ENCODE measurements at regions not wholly inside any gene's neighbourhood (a gene's known extent, or its start where the extent isn't known, plus 50 kb on each side); places are given as distances from the start of the nearest gene placed in this dataset.
"Not testable (repeated sequence)": the region's sequence is repeated elsewhere in the genome, so short reads cannot be mapped to it uniquely, and the experiment has no call there.

- H3K9me3 Mint-ChIP-seq = no peaks in the 10 kb centered on the region
- ATAC-seq = no peak
- H3K36me3 Mint-ChIP-seq = no peaks in the 10 kb centered on the region
- H3K27ac Mint-ChIP-seq = no peak overlapping the region
- DNase-seq (ENCODE audit: low spot score in 2 of 2) = no peak
Measured at GRCh38 chr1:199929556-199929955, 98.0 kb upstream of the NR5A2 start.

DNA sequence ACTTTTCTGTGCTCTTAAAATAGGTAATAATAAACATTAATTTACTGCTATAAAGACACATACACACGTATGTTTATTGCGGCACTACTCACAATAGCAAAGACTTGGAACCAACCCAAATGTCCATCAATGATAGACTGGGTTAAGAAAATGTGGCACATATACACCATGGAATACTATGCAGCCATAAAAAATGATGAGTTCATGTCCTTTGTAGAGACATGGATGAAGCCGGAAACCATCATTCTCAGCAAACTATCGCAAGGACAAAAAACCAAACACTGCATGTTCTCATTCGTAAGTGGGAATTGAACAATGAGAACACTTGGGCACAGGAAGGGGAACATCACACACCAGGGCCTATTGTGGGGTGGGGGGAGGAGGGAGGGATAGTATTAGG is 97.4 kb upstream of the NR5A2 start:
- not testable (repeated sequence) for ATAC-seq; H3K9me3 Mint-ChIP-seq; DNase-seq (ENCODE audit: low spot score in 2 of 2); H3K36me3 Mint-ChIP-seq; H3K27ac Mint-ChIP-seq

DNA sequence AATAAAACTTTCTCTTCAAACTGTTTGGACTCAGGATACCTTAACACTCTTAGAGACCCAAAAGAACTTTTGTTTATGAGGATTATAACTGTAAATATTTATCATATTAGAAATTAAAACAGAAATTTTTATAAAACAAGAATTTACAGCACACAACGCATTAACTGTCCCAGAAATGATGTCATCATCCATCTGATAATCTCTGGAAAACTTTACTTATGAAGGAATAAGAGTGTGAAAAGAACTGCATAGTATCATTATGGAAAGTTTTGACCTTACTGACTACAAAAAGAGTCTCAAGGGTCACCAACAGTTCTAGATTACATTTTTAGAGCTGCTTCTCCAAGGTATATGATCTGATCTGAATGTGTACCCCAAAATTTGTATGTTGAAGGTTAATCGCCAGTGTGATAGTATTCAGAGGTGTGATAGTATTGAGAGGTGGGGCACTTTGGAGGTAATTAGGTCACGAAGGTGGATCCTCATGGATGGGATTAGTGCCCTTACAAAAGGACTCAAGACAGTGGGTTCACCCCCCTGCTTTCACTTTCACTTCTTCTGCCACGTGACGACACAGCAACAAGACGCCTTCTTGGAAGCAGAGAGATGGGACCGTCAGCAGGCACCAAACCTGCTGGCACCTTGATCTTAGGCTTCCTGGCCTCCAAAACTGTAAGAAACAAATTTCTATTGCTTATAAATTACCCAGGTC is 95.7 kb upstream of the NR5A2 start:
- Mint-ChIP-seq H3K27ac (peak overlapping the region in 1 of 2 donors; percentile 15), H3K36me3 (no peaks in the 10 kb centered on the region), H3K9me3 (no peaks in the 10 kb centered on the region)
- ATAC-seq = no peak
- no peak for DNase-seq (ENCODE audit: low spot score in 2 of 2)

- H3K36me3 Mint-ChIP-seq = no peaks in the 10 kb centered on the region
- no peaks in the 10 kb centered on the region for H3K9me3 Mint-ChIP-seq
- H3K27ac Mint-ChIP-seq = peak overlapping the region in 1 of 2 donors; percentile 15
- ATAC-seq (no peak), DNase-seq (ENCODE audit: low spot score in 2 of 2) (no peak)
Measured at GRCh38 chr1:199932462-199932861, 95.0 kb upstream of the NR5A2 start.

- Mint-ChIP-seq H3K36me3 (no peaks in the 10 kb centered on the region), H3K9me3 (no peaks in the 10 kb centered on the region), H3K27ac (no peak overlapping the region)
- DNase-seq (ENCODE audit: low spot score in 2 of 2) (no peak), ATAC-seq (no peak)
Measured at GRCh38 chr1:199936441-199936840, 91.1 kb upstream of the NR5A2 start.

DNA sequence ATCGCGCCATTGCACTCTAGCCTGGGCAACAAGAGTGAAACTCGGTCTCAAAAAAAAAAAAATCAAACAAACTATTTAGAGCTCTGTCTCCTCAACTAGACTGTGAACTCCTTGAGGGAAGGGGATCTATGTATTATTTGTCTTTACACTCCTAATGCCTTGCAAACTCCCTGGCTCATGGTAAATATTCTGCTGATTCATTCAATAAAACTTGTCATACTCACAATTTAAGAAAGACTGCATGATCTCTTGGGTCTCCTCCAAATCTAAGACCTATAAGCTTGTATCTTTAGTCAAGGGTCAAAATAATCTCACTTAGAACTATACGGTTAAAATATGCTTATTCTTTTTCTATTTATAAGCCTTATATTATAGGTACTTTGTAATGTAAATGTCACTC is 90.3 kb upstream of the NR5A2 start:
- DNase-seq (ENCODE audit: low spot score in 2 of 2) (no peak), ATAC-seq (no peak)
- no peaks in the 10 kb centered on the region for H3K36me3 Mint-ChIP-seq
- H3K9me3 Mint-ChIP-seq = no peaks in the 10 kb centered on the region
- no peak overlapping the region for H3K27ac Mint-ChIP-seq

DNA sequence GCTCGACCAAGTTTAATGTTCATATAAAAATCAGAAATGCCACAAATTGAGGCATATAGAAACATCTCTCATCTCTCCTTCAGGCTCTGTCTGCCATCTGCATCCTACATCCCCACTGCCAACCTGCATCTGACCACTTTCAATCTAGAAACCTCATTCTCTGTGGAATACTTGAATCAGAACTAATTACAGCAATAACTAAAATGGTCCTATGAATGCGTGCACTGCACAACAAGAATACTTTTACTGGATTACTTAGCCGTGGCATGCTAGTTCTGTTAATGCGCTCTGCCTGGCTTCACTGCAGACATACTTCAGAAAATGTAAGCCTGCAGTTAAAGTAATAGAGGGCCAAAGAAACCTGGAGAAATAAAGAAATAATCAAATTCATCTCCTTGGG is 89.8 kb upstream of the NR5A2 start:
- Mint-ChIP-seq H3K9me3 (no peaks in the 10 kb centered on the region), H3K36me3 (no peaks in the 10 kb centered on the region), H3K27ac (no peak overlapping the region)
- ATAC-seq = no peak
- no peak for DNase-seq (ENCODE audit: low spot score in 2 of 2)

DNA sequence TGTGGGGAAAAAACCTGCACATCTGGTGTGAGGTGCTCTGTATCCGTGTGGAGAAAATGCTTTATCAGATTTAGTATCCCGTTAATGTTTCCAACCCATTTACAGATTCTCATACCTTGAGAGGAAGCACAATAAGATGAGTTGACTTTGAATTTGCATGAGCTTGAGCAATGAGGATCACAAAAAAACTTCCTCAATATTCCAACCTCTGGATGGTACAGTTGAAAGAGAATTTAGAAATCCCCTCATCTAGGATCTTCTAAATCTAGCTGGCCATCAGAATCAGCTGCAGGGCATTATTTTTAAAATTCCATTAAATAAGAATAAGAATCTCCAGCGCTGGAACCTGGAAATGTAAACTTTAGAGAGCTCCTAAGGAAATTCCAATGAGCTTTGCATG is 82.5 kb upstream of the NR5A2 start:
- DNase-seq (ENCODE audit: low spot score in 2 of 2) = no peak
- Mint-ChIP-seq H3K9me3 (peaks cover 0 to 3% of the 10 kb centered on the region in 2 donors), H3K36me3 (peaks cover 0 to 5% of the 10 kb centered on the region in 2 donors), H3K27ac (no peak overlapping the region)
- ATAC-seq = no peak

DNA sequence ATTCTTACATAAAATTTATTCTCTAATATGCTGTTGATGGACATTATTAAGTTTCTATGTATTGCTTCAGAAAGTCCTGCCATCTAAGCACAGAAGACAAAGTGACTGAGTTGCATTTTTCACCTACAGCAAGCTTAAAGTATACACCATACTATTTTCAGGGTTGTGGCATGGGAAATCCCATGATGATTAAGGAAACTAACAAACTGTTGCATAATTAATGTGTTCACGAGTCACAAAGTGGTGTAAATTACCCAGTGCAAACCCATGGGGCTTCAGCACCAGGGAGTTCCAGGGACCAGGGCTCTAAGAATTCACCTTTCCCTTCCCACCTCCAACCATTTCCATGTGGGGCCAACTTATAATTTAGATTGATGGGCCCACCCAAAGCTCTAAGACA is 81.9 kb upstream of the NR5A2 start:
- ATAC-seq = no peak
- Mint-ChIP-seq H3K36me3 (peaks cover 0 to 5% of the 10 kb centered on the region in 2 donors), H3K27ac (no peak overlapping the region), H3K9me3 (peaks cover 0 to 3% of the 10 kb centered on the region in 2 donors)
- DNase-seq (ENCODE audit: low spot score in 2 of 2) = no peak

DNA sequence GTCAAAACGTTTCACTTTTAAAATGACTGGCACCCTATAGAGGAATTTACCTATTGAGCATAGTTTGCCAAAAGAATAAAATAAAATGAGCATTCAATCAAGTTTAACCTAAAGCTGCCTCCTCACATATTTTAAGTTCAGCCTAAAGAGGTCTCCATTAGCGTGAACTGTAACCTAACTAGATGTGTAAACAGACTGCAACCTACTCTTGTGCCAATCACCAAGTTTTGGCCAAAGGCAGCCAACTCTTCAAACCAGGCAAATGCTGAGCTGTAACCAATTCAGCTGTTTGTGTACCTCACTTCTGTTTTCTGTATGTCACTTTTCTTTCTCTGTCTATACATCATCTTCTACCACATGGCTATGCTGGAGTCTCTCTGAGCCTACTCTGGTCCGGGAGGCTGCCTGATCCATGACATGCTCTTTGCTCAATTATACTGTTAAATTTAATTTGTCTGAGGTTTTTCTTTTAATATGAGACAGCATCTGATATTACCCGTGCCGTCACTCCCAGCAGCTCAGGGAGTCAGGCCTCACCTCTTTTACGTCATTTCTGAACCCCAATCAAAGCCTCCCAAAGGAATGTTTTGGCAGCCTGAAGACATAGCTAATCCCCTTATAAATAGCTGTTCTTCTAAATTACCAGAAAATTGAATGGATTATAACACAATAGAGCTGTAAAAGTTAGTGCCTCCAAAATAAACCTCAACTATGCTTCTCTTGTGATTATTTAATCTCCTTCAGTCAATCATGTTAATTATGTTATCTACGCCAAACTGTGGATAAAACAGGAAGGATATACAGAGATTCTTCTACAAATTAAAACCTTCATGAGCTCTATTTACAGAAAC is 81.0 kb upstream of the NR5A2 start:
- no peak for DNase-seq (ENCODE audit: low spot score in 2 of 2)
- Mint-ChIP-seq H3K36me3 (peaks cover 0 to 5% of the 10 kb centered on the region in 2 donors), H3K27ac (no peak overlapping the region), H3K9me3 (peaks cover 0 to 3% of the 10 kb centered on the region in 2 donors)
- no peak for ATAC-seq

DNA sequence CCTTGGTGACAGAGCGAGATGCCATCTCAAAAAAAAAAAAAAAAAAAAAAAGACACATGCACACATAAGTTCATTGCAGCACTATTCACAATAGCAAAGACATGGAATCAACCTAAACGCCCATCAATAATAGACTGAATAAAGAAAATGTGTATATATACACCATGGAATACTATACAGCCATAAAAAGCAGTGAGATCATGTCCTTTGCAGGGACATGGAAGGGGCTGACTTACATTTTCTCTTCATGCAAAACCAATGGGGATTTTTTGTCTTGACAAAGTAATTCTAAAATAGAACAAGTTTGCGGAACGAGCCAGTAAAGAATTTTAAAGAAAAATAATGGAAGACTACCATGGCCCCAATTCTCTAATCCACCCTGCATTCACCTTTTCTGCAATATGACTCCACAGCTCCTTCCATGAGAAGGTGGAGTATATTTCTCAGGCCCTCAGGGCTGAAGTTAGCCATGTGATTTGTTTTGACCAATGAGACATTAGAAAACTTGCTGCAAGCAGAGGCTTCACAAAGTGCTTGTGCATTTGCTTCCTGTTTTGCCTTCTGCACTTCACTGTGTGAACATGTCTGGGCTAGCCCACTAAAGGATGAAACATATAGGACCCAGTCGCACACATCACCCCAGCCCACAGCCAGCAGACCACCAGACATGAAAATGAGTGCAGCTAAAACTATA is 78.8 kb upstream of the NR5A2 start:
- H3K36me3 Mint-ChIP-seq = peaks cover 0 to 5% of the 10 kb centered on the region in 2 donors
- no peak overlapping the region for H3K27ac Mint-ChIP-seq
- peaks cover 0 to 3% of the 10 kb centered on the region in 2 donors for H3K9me3 Mint-ChIP-seq
- peak in 1 of 2 donors; percentile 58 for ATAC-seq
- no peak for DNase-seq (ENCODE audit: low spot score in 2 of 2)

DNA sequence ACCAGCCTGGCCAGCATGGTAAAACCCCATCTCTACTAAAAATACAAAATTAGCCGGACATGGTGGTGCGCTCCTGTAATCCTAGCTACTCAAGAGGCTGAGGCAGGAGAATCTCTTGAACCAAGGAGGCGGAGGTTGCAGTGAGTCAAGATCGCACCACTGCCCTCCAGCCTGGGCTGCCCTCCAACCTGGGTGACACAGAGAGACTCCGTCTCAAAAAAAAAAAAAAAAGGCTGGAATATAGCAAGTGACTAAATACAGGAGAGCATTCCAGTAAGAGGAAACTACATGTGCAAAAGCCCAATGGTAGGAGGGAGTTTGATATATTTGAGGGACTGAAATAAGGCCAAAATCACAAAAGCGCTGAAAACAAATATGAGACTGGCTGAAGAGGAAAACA is 76.5 kb upstream of the NR5A2 start:
- not testable (repeated sequence) for ATAC-seq; DNase-seq (ENCODE audit: low spot score in 2 of 2); H3K36me3 Mint-ChIP-seq

DNA sequence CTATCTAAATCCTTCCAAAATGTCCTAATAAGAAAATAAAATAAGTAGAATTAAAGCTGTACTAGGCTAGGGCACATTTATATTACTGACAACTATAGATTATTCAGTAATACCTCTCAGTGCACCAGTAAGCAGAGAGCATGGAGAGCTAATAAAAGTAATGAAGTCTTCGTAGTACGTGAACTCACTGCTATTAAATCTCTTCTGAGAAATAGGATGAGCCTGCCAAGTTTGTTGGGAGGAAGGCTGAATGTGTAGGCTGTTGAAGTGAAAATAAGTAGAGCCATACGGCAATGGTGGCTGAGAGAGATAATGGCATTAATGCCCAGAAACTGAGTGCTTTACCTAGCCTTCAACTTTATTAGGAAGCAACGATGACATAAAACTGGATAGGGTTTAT is 73.9 kb upstream of the NR5A2 start:
- DNase-seq (ENCODE audit: low spot score in 2 of 2) (no peak), ATAC-seq (no peak)
- Mint-ChIP-seq H3K36me3 (no peaks in the 10 kb centered on the region), H3K9me3 (no peaks in the 10 kb centered on the region), H3K27ac (no peak overlapping the region)

More for the DNA sequence above, 76.5 kb upstream of the NR5A2 start:
- not testable (repeated sequence) for H3K27ac Mint-ChIP-seq, H3K9me3 Mint-ChIP-seq

- ATAC-seq (peak in 1 of 2 donors; percentile 20), DNase-seq (ENCODE audit: low spot score in 2 of 2) (no peak)
Measured at GRCh38 chr1:199954699-199955098, 72.8 kb upstream of the NR5A2 start.

DNA sequence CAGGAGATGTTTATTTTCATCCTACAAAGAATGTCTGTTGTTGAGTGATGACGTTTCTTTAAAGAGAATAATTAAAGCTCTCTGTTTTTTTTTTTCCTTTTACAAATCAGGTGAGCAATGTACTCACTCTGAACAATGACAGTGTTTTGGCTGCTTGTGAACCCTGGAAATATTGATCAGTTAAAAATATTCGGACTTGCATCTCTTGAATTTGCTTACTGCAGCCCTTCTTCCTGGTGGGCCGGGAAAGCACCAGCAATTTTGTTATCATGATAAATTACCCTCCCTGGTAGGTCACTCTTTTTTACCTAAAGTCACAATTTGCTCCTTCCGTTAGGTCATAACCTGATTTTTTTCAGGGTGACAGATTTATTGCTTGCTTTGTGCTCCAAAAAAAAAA is 72.3 kb upstream of the NR5A2 start:
- no peak for ATAC-seq
- Mint-ChIP-seq H3K27ac (no peak overlapping the region), H3K9me3 (no peaks in the 10 kb centered on the region), H3K36me3 (no peaks in the 10 kb centered on the region)
- no peak for DNase-seq (ENCODE audit: low spot score in 2 of 2)

More at GRCh38 chr1:199954699-199955098, 72.8 kb upstream of the NR5A2 start:
- H3K36me3 Mint-ChIP-seq = no peaks in the 10 kb centered on the region
- H3K27ac Mint-ChIP-seq = no peak overlapping the region
- no peaks in the 10 kb centered on the region for H3K9me3 Mint-ChIP-seq

DNA sequence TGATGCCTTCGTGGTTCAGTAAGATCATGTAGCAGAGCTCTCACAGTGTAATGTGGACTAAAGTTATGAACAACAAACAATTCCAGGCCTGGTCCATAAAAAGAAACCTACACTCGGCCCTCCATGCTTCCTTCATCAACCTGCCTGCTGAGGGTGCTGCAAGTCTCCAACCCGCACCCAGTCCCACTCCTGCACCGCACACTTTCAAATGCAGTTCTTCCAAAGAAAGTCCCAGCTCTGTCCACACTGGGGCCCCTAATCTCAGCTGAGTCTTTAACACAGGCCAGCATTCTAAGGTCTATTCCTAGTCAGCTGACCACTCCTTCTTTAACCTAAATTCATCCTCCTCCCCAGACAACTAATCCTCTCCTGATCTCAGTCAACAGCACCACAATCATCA is 71.5 kb upstream of the NR5A2 start:
- H3K36me3 Mint-ChIP-seq = no peaks in the 10 kb centered on the region
- H3K27ac Mint-ChIP-seq = no peak overlapping the region
- DNase-seq (ENCODE audit: low spot score in 2 of 2) (no peak), ATAC-seq (no peak)
- H3K9me3 Mint-ChIP-seq = no peaks in the 10 kb centered on the region

Measured in activated naive CD4-positive, alpha-beta T cell treated with anti-CD3 and anti-CD28 coated beads, Interleukin-2, amount 50 U/mL, for 72 hours (primary cell).